GM18867 (cell line): ENCODE measurements at regions not wholly inside any gene's neighbourhood (a gene's known extent, or its start where the extent isn't known, plus 50 kb on each side); places are given as distances from the start of the nearest gene placed in this dataset.
"Not testable (repeated sequence)": the region's sequence is repeated elsewhere in the genome, so short reads cannot be mapped to it uniquely, and the experiment has no call there.

Experiments
- ATAC-seq: cut with Tn5 transposase; IDR thresholded peaks from one replicate; pipeline ENCODE4 v1.9.1; 2021; ENCODE audit warnings: mild to moderate bottlenecking, moderate library complexity; ENCODE audit not compliant: unreplicated experiment

DNA sequence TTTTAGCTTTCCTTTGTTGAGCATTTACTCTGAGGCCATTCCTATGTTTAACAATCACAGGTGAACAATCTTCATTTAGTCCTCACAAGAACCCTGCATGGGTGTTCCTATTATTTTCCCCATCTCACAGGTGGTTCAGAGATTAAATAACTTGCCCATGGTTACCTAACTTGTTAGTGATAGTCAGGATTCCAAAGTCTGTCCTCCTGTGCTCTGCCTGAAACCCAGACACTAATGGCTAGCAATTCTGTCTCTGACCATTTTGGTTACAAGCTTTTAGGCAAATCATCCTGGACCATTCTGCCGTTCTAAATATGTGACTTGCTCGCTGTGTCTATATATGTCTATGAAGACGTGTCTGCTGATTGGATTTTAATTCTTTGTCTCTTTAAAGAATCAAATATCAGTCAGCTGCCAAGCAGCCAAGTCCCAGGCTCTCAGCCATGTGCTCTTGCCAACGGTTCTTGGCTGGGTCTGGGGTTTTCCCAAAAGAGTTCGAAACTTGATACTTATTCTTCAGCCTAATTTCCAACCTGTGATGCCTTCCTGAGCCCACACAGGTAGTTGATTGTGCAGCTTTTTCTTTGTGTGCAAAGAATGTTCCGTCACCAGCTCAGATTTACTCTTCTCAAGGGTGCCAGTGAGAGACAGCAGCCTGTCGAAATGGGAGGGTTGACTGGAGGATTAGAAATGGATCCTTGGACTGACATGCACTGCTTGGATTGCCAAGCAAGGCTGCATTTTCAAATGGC, 121.7 kb downstream of the NREP start:
- ATAC-seq = no peak

DNA sequence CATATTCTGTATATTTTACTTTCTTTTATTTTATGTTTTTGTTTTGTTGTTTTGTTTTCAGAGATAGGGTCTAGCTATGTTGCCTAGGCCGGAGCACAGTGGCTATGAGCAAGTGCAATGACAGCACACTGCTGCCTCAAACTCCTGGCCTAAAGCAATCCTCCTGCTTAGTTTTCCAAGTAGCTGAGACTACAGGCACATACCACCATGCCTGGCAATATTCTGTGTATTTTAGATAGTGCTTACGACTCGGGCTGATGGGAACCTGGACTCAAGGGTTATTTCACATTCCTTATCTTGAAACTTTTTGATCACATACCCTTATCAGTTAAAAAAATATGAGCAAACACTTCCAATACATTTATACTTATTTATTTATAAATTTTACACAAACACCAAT, 119.0 kb upstream of the STARD4 start:
- ATAC-seq = no peak

- no peak for ATAC-seq
Measured at GRCh38 chr5:111628901-111629300, 116.6 kb upstream of the STARD4 start.

GRCh38 chr5:111627862-111628261, 115.5 kb upstream of the STARD4 start:
- no peak for ATAC-seq

DNA sequence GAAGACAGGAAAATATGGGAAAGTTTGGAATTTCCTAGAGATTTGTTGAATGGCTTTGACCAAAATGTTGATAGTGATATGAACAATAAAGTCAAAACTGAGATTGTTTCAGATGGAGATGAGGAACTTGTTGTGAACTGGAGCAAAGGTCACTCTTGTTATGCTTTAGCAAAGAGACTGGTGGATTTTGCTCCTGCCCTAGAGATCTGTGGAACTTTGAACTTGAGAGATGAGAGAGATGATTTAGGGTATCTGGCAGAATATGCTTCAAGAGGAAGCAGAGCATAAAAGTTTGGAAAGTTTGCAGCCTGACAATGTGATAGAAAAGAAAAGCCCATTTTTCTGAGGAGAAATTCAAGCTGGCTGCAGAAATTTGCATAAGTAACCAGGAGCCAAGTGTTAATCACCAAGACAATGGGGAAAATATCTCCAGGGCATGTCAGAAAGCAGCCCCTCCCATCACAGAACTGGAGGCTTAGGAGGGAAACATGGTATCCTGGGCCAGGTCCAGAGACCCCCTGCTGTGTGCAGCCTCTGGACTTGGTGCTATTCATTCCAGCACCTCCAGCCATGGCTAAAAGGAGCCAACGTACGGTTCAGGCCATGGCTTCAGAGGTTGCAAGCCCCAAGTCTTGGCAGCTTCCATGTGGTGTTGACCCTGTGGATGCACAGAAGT, 114.3 kb upstream of the STARD4 start:
- ATAC-seq = no peak

DNA sequence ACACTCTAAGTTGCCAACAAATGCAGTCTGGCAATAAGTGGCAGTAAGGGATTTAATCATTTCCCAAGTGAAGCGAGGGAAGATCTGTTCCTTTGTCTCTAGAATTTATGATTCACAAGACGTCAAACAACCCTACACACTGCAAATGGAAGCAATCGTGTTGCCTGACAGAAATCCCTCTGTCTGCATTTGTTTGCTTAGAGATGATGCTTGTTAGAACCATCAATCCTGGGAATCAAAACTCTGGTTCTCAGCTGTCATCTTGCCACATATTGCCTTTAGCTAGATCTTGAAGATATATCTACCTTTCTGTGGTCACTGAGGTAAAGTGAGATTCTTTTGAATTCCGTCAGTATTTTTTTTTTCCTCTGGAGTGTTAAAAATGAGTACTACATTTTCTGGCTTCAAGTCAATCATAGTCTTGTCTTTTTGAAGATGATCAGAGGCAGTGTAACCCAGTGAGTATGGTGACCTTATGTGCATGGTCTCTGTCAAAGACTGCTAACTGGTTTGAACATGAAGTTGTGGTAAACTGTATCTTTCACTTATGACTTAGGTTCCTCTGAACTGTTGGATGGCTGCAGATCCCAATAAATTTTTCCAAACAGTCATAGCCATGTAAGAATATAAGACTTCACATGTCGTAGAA, 106.4 kb upstream of the STARD4 start:
- ATAC-seq = no peak

DNA sequence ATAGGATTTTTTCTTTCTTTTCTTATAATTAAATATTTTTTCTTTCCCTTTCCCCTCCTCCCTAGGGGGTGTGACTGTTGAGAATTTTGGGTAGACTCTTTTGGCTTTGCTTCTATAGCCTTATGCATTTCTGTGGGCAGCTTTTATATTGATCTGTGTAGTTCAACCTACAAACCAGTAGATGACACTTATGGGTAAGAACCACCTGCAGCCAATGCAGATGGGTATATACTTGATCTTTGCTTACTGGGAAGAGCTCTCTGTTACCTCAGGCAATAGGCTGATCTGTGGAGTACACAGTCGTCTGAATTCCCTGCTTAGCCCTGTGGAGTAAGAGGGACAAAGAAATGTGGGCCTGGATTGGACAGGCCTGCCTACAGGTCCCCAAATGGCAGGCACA, 102.7 kb upstream of the STARD4 start:
- no peak for ATAC-seq

DNA sequence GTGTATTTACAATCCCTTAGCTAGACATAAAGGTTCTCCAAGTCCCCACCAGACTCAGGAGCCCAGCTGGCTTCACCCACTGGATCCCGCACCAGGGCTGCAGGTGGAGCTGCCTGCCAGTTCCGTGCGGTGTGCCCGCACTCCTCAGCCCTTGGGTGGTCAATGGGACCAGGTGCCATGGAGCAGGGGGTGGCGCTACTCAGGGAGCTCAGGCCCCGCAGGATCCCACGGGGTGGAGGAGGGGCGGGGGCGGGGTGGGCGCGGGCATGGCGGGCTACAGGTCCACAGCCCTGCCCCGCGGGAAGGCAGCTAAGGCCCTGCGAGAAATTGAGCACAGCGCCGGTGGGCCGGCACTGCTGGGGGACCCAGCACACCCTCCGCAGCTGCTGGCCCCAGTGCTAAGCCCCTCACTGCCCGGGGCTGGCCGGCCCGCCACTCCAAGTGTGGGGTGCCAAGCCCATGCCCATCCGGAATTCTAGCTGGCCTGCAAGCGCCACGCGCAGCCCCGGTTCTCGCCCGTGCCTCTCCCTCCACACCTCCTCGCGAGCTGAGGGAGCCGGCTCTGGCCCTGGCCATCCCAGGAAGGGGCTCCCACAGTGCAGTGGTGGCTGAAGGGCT, 99.8 kb upstream of the STARD4 start:
- not testable (repeated sequence) for ATAC-seq

DNA sequence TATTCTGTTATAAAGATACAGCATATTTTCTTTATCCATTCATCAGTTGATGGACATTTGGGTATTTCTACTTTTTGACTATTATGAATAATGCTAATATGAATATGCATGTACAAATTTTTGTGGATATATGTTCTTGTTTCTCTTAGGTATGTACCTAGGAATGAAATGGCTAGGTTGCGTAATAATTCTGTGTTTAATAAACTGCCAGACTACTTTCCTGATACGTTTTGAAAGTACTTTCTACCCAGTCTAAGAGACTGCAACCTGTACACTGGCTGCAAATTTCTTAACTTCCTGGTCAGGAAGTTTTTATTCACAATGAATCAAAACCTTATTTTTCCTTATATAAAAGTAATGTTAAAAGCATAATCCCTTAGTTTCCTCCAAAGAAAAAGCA, 93.9 kb upstream of the STARD4 start:
- ATAC-seq = no peak

GRCh38 chr5:111603446-111603827, 91.1 kb upstream of the STARD4 start:
- no peak for ATAC-seq

DNA sequence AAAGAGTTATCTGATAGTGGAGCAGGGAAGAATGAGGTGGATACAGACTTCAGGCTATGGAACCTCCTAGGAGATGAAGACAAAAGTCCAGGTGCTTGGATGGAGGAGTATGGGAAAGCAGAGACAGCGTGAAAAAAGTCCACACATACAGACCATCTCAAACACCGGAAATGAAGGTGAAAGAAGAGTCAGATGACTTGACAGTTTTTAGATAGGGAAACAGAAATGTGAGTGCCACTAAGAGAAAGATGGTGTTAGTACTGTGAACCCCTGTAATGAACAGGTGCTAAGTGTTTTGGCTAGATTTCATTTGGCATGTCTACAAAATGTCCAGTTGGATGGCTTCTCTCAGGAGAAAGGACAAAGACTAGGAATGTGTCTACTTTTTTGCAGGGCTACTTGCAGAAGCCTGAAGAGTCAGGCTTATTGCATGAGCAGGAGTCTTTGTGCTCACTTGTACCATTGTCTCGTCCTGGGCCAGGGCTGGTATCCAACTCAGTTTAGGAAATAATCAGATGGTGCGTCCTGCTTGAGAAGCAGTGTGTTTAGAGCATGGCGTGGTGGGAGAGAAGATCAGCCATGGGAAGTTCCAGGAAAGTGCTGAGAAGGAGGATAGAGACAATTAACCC, 90.6 kb upstream of the STARD4 start:
- ATAC-seq = no peak

DNA sequence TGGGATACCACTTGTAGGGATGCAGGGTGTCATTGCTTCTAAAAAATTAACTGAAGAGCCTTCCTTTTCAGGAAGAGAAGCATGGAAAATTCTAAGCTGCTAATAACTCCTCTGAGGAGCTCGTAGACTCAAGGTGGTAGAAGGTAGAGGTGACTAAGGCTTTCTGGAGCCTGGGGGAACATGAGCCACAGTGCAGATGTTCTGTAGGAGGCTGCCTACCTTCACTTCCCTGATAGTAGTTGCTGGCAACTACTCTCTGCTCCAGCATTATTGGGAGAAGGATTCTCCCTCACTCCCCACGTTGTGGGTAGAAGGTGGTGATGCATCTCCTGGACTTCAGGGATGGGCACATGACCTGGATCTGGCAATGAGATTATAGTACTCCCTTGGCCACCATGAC, 86.7 kb upstream of the STARD4 start:
- ATAC-seq = no peak

- ATAC-seq = no peak
Measured at GRCh38 chr5:111597491-111597890, 85.2 kb upstream of the STARD4 start.

DNA sequence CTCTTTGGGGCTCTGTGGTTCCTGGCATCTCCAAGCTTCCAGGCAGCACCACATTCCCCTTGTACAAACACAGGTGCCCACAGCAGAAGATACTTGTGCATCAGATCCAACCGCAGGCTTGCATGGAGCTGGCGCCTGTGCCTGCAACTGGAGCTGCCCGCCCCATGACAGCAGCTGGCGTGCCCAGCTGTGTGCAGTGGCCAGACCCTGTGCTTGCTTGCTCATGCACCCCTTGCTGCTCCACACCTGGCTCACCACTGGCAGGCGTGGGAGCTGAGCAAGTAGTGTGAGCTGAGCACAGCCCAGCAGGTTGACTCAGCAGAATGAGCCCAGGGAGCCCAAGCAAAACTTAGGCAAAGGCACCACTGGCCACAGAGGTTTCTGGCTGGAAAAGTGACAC, 84.4 kb upstream of the STARD4 start:
- ATAC-seq = no peak

- ATAC-seq = no peak
Measured at GRCh38 chr5:111595425-111595824, 83.1 kb upstream of the STARD4 start.

DNA sequence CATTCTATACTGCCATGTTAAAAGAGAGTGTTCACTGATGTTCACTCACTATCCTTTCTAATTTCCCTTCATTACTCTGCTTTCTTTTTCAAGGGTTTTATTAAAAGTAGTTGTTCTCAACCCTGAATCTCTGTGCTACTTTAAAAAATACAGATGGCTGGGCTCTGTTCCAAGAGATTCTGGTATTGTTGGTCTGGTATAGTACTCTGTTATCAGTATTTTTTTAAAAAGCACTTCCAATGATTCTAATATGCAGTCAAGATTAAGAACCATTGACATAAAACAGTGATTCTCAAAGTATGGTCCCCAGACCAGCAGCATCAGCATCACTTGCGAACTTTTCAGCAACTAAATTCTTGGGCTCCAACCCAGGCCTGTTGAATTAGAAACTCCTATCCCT, 77.0 kb upstream of the STARD4 start:
- no peak for ATAC-seq

DNA sequence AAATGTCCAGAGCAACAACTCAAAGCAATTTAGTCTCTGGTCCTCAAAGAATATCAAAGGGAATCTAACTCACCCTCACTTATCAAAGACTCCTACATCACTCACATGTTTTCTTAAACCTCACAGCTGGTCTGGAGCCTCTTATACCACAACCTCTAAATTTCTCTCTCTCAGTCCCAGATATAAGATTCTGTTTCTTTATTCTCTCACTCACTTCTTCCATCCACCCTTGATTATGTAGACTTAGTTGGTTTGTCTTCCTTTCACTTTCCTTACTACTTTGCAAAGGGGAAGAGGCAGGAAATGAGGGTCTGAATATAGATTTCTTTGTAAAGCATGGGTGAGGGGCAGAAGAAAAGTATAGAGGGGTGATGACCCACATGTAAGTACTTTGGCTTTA, 75.4 kb upstream of the STARD4 start:
- no peak for ATAC-seq

GRCh38 chr5:111585946-111586345, 73.6 kb upstream of the STARD4 start:
- ATAC-seq = no peak

- ATAC-seq = no peak
Measured at GRCh38 chr5:111585291-111585690, 73.0 kb upstream of the STARD4 start.

DNA sequence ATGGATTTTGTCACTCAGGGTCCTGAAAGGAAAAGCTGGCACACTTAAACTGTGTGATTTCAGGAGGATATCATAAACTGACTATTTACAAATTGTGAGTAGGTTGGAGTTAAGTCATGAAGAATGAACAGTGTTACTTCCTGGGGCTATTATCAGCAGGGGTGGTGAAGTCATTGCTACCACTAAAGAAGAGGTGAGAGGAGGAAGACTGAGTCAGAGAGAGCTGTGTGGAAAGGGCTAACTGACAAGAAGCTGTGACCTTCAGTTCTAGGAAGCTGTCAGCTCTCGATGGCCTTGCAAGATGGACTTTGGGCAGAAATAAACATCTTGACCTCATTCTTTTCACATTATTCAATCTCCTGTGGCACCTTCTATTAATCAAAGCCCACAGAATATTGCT, 72.3 kb upstream of the STARD4 start:
- ATAC-seq = peak; percentile 82

GRCh38 chr5:111583758-111584203, 71.4 kb upstream of the STARD4 start:
- ATAC-seq = no peak
